AG09319 (cell line): ENCODE measurements at regions not wholly inside any gene's neighbourhood (a gene's known extent, or its start where the extent isn't known, plus 50 kb on each side); places are given as distances from the start of the nearest gene placed in this dataset.

ENCODE experiments used
- DNase-seq: peaks from one replicate; pipeline ENCODE4 v3.0.0-alpha.2; 2010; ENCODE audit warnings: low read depth; ENCODE audit errors: extremely low read depth
- TF ChIP-seq, protein P1 (sequence below): IDR thresholded peaks from 2 replicates; pipeline ENCODE4 v1.5.1; 2011; ENCODE audit warnings: low read depth, mild to moderate bottlenecking, inconsistent platforms, low read length, moderate library complexity

- peak; percentile 25 for DNase-seq
- TF ChIP-seq, protein P1, sequence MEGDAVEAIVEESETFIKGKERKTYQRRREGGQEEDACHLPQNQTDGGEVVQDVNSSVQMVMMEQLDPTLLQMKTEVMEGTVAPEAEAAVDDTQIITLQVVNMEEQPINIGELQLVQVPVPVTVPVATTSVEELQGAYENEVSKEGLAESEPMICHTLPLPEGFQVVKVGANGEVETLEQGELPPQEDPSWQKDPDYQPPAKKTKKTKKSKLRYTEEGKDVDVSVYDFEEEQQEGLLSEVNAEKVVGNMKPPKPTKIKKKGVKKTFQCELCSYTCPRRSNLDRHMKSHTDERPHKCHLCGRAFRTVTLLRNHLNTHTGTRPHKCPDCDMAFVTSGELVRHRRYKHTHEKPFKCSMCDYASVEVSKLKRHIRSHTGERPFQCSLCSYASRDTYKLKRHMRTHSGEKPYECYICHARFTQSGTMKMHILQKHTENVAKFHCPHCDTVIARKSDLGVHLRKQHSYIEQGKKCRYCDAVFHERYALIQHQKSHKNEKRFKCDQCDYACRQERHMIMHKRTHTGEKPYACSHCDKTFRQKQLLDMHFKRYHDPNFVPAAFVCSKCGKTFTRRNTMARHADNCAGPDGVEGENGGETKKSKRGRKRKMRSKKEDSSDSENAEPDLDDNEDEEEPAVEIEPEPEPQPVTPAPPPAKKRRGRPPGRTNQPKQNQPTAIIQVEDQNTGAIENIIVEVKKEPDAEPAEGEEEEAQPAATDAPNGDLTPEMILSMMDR = no peak
Measured at GRCh38 chr7:18265611-18266281, 229.8 kb upstream of the HDAC9 start.

DNA sequence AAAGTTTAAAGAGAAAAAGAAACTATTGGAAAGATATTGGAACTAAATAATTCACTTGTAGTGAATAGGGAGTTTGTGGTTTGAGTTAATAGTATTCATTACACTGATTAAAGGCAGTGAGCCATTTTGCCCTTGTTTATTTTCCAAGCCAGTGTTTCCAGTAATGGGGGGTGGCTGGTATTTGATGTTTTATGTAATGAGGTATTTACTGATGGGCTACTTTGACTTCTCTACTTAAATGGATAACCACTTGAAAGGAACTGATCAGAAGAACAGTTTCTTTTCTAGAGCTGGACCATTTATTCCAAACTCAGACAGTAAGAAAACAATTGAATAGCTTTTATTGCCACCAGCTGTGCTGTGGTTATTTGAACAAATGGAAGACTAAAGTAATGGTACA is 227.0 kb upstream of the HDAC9 start:
- no peak for DNase-seq

GRCh38 chr7:18276380-18276779 is 219.2 kb upstream of the HDAC9 start:
- no peak for DNase-seq

More for the DNA sequence above, 227.0 kb upstream of the HDAC9 start:
- TF ChIP-seq, protein P1 = no peak

DNA sequence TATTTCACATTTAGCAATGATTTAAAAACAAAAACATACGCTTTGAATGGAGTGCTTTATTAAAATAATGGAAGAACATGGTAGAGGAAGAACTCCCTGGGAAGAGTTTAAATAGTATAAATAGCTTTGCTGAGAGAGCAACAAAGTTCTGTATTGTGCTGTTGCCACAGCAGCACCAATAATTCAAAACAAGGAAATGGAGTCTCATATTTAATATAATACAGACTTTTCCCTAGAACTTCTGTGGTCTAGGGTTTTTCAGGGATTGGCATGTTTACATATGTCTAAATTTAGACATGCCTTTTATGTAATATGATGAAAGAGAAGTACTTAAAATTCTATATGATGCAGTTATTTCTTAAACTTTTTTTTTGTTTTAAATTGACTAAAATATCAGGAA is 217.2 kb upstream of the HDAC9 start:
- TF ChIP-seq, protein P1 = no peak
- DNase-seq = no peak

More at GRCh38 chr7:18276380-18276779, 219.2 kb upstream of the HDAC9 start:
- TF ChIP-seq, protein P1 = no peak

DNA sequence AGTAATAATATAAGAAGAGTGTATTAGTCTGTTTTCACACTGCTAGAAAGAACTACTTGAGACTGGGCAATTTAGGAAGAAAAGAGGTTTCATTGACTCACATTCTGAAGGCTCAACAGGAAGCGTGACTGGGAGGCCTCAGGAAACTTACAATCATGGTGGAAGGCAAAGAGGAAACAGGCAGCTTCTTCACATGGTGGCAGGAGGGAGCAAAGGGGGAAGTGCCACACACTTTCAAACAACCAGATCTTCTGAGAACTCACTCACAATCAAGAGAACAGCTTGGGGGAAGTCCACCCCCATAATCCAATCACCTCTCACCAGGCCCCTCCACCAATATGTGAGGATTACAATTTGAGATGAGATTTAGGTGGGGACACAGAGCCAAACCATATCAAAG is 212.5 kb upstream of the HDAC9 start:
- TF ChIP-seq, protein P1 = no peak
- DNase-seq = no peak

DNA sequence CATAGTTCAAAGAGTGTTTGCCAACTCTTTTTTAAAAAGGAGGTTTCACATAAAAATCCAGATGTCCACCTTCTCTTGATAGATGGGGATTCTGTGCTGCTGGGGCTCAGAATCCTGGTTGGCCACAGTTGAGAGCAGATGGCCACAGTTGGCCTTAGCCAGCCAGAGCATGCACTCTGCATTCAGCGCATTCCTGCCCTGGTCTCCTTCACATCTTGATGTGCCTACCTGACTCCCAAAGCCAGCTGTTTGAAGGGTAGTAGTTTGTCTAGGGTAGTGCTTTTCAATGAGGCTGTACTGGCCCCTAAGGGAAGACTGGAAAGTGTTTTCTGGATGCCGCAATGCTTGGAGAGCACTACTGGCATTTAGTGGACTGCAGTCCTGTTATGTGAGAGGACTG is 208.1 kb upstream of the HDAC9 start:
- no peak for DNase-seq
- TF ChIP-seq, protein P1 = no peak

- TF ChIP-seq, protein P1 = no peak
- no peak for DNase-seq
Measured at GRCh38 chr7:18288322-18289037, 207.1 kb upstream of the HDAC9 start.
